GM19372 (cell line): ENCODE measurements at regions not wholly inside any gene's neighbourhood (a gene's known extent, or its start where the extent isn't known, plus 50 kb on each side); places are given as distances from the start of the nearest gene placed in this dataset.
"Not testable (repeated sequence)": the region's sequence is repeated elsewhere in the genome, so short reads cannot be mapped to it uniquely, and the experiment has no call there.

Source experiments
- ATAC-seq: cut with Tn5 transposase; IDR thresholded peaks from one replicate; pipeline ENCODE4 v1.9.1; 2021; ENCODE audit warnings: mild to moderate bottlenecking, low read depth, moderate library complexity; ENCODE audit not compliant: unreplicated experiment

- ATAC-seq = no peak
Observed at GRCh38 chr3:127045435-127046045, 62.6 kb downstream of the PLXNA1 start.

DNA sequence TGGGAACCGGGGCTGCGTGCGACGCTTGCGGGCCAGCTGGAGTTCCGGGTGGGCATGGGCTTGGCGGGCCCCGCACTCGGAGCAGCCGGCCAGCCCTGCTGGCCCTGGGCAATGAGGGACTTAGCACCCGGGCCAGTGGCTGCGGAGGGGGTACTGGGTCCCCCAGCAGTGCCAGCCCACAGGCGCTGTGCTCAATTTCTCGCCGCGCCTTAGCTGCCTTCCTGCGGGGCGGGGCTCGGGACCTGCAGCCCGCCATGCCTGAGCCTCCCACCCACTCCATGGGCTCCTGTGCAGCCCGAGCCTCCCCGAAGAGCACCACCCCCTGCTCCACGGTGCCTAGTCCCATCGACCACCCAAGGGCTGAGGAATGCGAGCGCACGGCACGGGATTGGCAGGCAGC lies 63.8 kb downstream of the PLXNA1 start:
- not testable (repeated sequence) for ATAC-seq

DNA sequence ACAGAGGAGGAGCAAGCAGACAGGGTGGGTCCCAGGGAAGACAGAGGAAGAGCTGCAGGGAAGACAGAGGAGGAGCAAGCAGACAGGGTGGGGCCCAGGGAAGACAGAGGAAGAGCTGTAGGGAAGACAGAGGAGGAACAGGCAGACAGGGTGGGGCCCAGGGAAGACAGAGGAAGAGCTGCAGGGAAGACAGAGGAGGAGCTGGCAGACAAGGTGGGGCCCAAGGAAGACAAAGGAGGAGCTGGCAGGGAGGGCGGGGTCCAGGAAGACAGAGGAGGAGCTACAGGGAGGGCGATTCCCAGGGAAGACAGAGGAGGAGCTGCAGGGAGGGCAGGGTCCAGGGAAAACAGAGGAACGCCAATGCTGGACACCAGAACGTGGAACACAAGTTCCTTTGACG lies 66.5 kb downstream of the PLXNA1 start:
- no peak for ATAC-seq

- ATAC-seq = no peak
Observed at GRCh38 chr3:127050733-127051132, 67.8 kb downstream of the PLXNA1 start.

GRCh38 chr3:127052121-127052561 lies 69.2 kb downstream of the PLXNA1 start:
- no peak for ATAC-seq

DNA sequence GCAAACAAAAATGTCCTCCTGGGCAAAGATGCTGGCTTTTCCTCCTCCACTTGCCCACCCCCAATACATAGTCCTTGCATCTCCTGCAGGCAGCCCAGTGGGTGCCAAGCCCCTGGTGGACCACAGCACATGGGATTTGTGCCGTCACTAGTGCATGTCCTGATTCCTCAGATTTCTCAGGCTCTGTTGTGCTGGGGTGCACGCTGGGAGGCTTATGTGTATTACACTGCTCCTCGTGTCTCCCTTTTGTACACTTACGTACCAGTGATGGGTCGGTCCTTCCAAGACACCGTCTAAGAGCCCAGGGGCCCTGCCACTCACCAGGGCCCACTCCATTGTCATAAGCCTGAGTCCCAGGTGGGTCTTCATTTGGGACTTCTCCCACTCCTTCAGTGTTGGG lies 70.1 kb downstream of the PLXNA1 start:
- no peak for ATAC-seq

DNA sequence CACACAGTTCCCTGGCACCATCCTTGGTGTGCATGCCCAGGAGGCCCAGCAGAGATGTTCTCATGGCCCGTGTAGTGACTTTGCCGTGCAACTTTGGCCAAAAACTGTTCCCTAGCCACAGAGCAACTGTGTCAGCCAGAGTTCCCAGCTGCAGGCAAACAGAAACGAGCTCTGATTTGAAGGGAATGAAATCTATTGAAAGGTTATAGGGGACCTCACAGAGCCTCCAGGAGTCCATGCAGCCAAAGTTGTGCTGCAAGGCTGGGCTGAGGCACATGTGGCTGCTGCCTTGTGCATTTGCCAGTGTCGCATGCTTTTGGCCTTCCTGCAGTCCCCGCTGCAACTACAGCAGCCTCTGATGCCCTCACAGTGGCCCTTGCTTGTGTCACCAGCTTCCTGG lies 70.5 kb downstream of the PLXNA1 start:
- no peak for ATAC-seq

- no peak for ATAC-seq
Observed at GRCh38 chr3:127053979-127054378, 71.1 kb downstream of the PLXNA1 start.

GRCh38 chr3:127056281-127056680 lies 73.4 kb downstream of the PLXNA1 start:
- ATAC-seq = no peak

- ATAC-seq = no peak
Observed at GRCh38 chr3:127056976-127057375, 74.1 kb downstream of the PLXNA1 start.

- ATAC-seq = no peak
Observed at GRCh38 chr3:127059072-127059471, 76.2 kb downstream of the PLXNA1 start.

- ATAC-seq = no peak
Observed at GRCh38 chr3:127061641-127062040, 78.7 kb downstream of the PLXNA1 start.

DNA sequence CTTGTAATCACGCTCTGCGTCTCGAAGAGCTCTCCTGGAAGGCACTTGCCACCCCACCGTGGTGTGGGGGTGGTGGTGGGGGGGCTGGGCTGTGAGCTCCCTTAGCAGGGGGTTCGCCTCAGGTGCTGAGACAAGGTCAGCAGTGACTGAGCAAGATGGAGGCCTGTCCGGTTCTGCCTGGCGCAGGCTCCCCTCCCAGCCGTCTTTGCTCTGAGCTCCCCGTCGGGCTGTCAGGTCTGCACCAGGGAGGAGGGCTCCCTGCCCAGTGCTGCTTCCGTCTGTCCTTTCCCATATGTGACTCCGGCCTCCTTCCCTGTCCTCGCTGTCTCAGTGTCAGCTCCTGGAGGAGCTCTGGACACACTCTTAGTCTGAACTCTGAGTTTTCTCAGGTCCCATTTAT lies 80.0 kb downstream of the PLXNA1 start:
- no peak for ATAC-seq

DNA sequence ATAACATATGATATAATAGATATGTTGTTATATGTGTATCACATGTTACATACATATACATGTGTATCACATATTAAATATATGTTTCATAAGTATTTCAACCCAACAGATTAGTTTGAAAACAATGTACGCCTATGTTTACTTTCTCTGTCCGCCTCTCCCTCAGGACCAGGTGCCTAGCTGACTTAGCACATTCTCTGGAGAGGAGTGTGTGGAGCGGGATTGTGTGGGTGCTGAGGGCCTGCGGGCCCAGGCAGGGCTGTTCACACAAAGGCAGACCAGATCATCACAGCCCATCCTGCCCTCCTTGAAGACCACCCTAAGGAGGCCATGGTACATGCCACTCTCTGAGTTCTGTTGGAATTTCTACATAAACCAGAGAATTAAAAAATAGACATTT lies 81.0 kb downstream of the PLXNA1 start:
- no peak for ATAC-seq

DNA sequence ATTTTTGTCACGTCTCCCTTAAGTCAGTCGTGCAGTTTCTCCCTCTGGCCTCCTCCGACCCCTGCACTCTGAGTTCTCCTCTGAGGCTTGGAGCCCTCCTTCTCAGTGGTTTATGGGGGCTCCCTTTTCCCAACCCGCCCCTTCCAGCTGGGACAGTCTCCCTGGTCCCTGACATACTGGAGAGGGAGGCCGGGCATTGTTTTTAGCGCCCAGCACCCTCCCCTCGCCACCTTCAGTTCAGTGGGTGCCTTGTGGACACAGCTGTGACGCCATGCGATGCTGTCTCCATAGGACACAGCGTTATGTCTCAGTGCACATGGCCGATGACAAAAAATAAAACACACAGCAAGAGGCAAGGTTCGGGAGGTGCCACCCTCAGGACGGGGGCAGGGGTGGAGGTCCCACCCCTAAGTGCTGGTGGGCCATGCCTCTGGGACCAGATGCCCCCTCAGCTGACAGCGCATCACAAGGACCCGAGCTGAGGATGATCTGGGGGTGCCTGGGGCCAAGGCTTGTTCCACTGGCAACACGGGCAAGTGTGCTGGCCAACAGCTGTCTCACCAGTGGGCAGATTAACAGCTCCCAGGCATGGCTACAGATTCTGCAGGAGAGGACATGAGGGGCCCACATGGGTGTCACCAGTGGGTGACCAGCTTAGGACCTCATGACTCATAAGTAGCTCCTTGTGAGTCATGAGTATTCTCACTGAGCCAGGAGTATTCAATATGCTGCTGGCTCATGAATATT lies 81.6 kb downstream of the PLXNA1 start:
- ATAC-seq = no peak

- ATAC-seq = no peak
Observed at GRCh38 chr3:127065138-127065427, 82.2 kb downstream of the PLXNA1 start.

DNA sequence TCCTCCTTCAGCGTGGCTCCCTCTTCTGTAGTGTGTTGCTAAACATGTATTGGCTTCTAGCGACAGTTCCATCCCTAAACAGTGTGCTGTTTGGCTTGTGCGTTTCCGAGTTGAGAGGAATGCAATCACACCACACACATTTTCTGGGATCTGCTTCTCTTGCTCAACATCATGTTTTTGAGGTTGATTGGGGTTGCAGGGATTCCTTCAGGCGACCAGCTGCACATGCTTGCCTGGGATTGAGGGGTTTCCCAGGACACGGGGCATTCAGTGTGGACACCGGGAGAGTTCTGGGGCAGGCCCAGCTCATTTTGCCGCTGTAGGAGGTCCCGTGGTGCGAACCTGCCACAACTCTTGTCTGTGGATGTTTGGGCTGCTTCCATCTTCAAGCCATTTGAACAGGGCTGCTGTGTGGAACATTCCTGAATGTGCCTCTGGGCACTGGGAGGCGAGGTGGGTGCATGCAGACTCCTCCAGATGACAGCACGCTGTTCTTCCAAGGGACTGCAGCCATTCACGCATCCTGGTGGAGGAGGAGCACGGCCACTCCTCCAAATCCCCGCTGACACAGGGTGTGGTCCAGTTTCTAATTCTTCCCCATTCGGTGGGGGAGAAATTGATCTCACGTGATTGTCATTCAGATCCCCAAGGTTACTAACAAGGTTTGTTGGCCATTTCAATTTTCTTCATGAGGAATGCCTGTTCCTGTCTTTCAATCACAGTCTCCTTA lies 82.8 kb downstream of the PLXNA1 start:
- no peak for ATAC-seq

DNA sequence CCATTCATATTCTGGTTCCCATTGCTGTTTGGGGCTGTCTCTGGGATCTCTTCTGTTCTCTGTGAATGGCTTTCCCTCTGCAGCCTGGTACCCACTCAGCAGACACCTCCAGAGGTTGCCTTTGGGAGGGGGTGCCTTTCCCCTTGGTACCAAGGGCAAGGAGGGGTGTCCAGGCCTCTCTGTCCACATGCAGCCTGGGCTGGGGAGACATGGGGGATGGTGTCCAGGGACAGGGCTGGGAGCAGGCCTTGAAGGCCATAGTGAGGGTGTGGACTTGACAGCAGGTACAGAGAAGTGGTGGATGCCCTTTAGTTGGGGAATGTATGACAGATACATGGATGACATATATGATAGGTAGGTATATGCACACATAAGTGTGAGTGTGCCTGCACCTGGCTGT lies 83.7 kb downstream of the PLXNA1 start:
- no peak for ATAC-seq

DNA sequence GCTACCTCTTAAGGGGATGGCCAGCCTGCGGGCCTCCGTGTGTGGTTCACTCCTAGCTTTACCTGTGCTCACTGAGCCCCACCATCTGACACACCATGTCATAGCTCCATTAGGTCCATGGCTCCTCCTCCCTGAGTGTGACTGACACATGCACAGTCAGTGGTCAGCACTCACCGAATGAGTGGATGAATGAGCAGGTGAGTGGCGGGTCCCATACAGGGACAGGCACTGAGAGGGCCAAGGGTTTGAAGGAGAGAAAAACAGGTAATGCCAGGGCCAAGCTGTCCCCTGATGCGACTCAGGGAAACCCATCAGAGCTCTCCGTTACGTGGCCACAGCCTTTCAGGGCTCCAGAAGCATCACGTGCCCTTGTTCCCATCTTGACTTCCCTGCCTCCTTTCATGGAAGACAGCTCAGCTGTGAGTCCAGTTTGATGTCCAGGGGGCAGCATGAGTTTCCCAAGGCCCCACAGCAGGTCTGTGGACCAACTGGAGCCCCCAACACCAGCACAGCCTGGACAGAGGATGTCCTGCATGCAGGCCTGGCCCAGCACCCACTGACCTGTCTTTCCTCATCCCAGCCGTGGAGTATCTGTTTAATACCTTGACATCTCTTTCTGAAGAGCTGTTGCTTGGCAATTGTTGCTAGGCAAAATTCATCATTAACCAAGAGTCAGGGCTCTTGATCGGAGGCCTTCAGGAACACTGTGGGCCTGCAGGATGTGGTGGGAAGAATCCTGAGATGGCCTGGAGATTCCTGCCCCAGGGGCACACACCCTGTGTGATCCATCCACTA lies 84.4 kb downstream of the PLXNA1 start:
- no peak for ATAC-seq

- ATAC-seq = no peak
Observed at GRCh38 chr3:127068111-127068810, 85.3 kb downstream of the PLXNA1 start.
